ENCODE measurements at regions not wholly inside any gene's neighbourhood (a gene's known extent, or its start where the extent isn't known, plus 50 kb on each side); places are given as distances from the start of the nearest gene placed in this dataset.

DNA sequence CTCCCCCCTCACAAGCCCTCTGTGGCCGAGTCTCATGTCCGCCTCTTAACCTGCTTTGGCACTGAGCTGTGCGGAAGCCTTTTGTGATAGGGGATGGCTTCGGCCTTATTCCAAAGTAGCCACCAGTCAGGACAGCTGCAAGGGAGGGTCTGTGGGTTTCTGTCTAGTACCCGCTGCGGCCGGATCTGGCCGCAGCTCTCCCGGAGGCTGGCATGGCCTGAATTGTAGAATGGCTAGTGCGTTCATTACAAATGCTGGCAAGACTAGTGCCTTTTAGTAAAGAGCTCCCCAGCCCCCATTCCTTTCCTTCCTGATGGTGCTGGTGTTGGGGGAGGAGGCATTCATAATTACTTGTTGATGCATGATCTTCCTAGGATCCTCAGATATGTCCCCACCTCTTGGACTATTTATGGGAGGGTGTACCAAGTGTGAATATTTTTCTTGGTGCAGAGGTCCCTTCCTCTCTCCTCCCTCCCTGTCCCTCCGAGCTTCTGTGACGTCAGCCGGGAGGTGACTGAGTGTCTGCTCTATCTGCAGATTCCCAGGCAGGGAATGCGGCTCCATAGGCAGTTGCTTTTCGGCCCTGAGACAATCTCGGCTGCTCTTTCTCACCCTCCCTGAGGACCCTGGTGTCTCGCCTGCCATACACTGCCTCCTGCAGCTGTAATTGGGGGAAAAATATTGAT is 108.7 kb upstream of the E2F8 start:
- DNase-seq (ENCODE audit: extremely low read depth, low read depth): no peak

DNA sequence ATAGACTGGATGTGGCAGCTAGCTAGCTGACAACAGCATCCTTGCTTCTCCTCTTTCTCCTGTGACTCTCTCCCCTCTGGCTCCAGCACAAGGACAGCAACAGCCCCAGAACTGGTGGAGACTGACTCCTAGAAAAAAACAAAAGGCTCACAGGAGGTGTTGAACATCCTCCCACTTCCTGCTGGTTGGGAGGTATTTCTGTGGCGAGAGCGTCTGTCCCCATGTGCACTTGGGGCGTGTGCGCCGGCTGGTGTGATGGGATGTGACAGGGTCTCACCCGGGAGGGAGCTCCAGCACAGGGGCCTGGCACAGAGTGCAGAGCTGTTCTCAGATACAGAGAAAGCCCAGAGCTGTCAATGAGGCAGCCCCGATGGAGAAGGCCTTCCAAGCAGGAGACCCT is 107.2 kb upstream of the E2F8 start:
- DNase-seq (ENCODE audit: extremely low read depth, low read depth): no peak

DNA sequence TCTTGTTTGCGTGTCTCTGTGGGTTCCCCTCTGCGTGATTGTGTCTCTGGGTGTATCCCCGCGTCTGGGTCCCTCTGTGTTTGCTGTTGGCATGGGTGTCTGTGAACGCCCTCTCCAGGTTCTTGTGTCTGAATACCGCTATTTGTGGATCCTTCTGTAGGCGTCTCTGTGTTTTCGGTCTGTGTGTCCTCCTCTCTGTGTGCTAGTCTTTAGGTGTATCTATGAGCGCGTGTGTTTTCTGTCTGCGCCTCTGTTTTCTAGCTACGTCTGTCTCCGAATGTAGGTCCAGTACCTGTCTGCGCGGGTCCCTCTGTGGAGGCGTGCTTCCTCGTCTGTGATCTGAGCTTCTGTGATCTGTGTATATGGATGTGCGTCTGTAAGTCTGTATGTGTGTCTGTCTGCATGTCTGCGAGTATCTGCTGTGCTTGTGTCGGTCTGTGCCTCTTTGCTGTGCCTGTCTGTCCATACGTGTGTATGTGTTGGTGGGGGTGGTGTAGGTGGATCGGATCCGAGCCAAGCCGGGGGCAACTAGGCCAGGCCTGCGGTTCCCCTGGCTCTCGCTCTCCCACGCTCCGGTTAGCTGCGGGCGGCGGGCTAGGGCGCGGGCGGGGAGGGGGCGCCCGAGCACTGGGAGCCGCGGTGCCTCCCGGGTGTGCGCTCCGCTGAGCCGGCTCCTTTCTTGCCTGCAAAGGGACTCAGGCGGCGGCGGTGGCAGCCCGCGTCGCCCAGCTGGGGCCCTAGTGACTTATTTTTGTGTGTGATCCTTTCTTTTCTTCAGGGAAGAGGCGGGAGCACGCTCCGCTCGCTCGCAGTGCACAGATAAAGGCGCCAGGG is 105.3 kb upstream of the E2F8 start:
- no peak for DNase-seq (ENCODE audit: extremely low read depth, low read depth)

DNA sequence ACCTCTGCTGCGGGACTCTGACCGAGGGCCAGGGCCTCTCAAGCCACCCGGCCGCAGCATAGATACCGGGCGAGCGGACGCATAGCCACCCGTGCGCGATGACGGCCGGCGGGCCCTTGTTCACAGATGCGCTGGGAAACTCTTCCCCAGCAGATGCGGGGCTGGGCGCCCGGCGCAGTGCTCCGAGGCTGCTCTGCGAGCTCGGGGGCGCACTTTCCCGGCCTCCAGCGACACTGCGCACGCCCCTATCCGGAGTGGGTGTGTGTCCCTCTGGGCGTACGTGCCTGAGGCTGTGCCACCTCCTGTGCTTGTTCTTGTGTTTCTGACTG is 104.7 kb upstream of the E2F8 start:
- DNase-seq (ENCODE audit: extremely low read depth, low read depth): no peak

DNA sequence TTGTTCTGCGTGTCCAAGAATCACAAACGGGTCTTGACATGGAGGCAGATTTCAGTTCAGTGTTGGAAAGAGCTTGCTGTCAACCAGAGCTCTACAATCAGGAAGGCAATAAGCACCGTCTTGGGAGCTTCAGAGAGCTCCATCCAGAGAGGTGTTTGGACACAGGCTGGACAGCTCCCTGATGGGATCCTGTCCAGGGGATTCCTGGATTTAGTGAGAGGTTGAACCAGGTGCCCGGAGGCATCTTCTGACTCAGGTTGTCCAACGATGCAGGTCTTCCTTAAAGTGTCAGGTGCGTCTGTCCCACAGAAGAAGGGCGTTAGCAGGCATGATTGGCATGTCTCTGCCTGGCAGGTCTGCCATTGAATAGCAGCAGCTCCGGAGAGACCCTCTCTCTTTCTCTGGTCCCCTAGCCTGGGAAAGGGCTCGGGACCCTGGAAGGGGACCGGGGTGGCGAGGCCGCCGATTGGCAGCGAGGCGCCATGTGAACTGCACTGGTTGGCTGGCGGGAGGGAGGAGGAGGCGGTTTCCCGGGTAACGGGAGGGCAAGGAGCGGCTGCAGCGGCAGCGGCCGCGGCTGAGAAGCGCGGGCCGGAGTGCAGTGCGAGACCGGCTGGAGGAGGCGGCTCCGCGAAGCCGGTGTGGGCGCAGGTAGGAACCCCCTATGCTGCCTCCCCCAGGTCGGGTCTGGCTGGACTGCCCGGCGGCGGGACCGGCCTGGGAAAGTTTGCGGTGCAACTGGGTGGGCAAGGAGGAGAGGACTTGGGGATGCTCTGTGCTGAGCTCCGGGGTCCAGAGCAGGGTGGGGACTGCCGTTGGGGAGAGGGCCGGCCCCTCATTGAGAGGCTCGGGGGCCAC is 104.1 kb upstream of the E2F8 start:
- no peak for DNase-seq (ENCODE audit: extremely low read depth, low read depth)

DNA sequence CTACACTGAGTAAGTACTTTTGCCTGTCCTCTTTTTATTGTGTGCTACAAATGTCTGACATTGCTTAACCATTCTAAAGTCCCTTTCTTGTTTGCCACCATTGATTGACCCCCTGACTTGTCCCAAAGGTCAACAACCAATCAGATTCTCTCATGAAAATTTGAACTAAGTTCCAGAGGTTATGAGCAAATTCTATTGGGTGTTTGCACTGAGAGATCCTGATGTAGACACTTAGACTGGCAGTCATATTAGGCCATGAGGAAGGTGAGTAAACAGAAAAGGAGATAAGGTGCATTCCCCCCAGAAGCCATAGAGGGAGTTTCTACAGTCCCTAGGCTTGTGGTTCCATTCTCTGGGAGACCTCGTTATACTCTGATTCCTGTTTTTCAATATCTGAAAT is 101.3 kb upstream of the E2F8 start:
- DNase-seq (ENCODE audit: extremely low read depth, low read depth): no peak

DNA sequence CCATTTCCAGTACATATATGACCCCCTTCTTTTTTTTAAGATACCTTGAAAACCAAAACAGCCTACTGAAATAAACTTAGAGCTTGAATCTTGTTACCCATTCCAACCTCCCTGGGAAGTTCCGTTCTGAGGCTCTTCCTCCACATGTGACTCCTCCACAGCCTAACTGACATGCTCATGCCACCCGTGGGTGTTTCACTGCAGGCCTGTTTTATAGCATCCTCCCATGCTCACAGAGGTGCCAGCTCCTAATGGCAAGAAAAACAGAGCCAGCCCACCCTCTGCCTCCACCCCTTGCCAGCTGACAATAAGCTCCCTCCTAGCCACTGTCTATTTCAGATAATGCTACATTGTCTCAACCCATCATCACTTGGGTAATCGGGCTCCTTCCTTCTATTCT is 97.6 kb upstream of the E2F8 start:
- no peak for DNase-seq (ENCODE audit: extremely low read depth, low read depth)

DNA sequence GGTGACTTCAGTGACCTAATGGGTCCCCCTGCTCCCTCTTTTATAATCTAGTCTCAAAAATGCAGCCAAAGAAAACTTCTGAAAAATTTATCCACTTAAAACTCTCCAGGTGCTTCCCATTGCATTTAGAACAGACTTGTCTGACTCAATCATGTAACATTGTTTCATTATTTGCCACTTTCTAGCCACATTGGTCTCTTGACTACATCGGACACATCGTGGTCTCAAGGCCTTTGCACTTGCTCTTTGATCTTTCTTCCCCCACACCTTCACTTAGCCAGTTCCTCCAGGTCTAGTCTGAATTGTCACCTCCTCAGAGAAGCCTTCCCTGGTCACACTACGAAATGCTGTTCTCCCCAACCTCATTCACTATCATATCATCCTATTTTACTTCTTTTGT is 97.0 kb upstream of the E2F8 start:
- no peak for DNase-seq (ENCODE audit: extremely low read depth, low read depth)

DNA sequence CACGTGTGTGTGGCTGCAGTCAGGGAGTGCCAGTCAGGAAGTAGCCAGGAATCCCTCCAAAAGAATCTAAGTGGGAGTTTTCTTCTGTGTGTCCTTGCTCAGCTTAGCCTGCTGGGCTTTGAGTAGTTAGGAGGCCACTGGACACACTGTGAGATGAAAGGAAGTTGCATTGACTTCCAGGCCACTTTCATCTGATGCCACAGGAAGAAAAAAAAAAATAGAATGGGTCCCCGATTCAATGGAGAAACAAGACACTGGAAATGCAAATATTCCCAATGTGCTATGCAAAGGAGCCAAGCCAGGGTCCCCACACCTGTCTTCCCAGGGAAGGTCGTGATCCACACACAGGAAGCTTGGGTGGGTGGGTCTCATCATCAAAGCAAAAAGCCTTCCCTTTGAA is 95.6 kb upstream of the E2F8 start:
- no peak for DNase-seq (ENCODE audit: extremely low read depth, low read depth)

DNA sequence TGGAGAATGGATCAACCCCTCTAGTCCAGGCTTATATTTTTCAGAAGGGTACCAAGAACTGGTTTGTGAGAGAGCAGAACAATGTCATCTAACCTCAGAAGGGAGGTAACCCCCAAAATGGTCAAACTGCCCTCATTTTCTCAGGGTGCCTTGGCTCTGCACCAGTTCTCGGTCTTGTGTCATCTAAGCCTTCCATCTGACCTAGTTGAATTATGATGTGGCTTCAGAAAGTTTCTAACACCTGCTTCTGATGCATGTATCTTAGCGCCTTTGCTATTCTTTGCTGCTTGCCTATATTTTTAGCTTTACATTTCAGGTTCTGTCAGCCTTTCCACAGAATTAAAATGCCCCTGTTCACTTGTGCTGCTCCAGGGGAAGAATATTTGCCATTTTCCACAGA is 91.7 kb upstream of the E2F8 start:
- DNase-seq (ENCODE audit: extremely low read depth, low read depth): no peak

DNA sequence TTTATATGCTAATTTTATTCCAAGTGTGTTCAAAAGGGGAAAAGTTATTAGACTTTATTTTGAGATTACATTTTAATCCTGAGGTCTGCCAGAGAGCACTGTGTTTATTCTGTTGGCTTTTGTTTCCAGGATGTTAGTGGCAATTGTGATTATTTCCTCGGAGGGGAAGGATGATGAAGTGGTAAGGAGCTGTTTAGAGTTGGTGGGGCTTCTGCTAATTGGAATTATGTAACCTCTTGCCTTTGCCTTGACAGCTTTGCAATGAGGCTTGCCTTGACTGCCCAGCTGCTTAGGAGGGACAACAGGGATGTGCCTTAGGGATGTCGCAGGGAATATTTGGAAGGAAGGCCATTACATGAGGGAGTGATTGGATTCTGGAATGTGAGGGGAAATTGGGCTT is 89.7 kb upstream of the E2F8 start:
- DNase-seq (ENCODE audit: extremely low read depth, low read depth): no peak

DNA sequence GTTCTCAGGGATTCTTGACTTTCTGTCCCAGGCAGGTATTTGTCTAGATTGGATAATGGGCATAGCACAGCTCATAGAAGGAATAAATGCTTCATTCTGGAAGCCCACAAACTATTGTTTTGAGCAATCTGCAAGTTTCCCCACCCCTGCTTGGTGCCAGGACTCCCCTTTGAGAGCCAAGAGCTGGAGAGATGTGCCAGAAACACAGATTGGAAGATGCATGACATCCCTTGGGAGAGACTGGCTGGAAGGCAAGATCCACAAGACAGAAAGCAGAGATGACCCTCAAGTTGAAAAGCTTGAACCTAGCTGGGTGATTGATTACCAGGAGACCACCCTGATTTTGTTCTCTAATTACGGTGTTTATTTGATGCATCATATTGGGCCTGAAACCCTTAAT is 89.2 kb upstream of the E2F8 start:
- no peak for DNase-seq (ENCODE audit: extremely low read depth, low read depth)

DNA sequence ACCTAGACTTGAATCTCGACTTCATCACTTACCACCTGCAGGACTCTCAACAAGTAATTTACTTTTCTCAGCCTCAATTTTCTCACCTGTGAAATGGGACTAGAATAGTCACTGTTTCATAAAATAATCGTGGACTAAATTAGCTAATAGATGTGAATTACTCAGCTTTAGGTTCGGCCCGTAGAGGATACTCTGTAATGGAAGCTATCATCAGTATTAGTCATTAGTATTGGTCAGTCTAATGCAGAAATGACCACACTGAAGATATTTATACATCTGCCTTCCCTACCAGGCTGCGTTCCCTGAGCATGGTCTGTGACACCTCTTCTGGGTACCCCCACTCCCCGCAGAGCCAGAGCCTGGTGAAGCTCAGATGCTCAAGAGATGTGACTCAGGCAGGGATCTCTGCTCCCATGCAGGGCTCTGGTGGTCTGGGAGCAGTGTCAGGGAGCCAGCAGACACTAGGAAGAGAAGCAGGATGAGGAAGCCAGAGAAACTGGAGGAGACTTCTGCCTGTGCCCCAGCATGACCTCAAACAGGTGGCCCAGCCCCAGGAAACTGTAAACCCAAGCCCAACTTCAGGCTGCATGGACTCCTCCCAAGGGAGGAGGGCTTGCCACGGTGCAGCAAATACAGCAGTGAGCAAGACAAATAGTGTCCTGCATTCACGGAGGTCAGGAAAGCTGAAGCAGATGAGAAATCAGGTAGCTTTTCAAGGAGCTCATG is 88.0 kb upstream of the E2F8 start:
- DNase-seq (ENCODE audit: extremely low read depth, low read depth): no peak

DNA sequence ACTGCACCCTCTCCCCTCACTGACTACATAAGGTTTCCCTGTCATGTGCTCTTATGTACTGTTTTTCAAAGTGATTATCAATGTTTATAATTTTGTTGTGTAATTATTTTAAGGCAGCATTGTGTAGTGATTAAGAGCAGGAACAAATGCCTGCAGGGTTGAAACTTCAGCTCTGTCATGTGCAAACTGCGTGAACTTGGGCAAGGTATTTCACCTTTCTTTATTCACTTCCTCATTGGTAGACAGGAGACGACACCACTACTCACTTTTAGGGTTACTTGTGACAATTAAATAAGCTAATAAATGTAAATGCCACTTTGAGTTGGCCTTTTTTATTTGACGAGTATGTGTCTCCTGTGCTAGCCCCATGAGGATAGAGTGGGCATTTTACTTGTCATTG is 86.5 kb upstream of the E2F8 start:
- DNase-seq (ENCODE audit: extremely low read depth, low read depth): no peak

DNA sequence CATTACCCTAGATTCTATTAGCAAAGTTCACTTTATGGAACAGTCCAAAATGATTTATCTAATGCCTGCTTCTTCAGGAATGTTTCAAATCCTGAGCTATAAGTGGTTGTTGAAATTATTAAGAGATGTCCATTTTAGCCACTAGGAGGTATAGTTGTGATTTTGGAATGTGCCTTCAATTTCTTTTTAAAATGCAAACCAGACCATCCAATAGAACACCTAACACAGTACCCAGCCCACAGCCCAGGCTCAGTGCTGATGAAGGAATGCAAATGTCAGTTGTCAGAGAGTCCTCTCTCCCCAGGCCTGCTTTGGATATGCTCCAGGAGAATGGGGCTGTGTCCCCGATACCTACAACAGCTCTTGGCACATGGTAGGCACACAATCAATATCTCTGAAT is 85.8 kb upstream of the E2F8 start:
- peak; percentile 3 for DNase-seq (ENCODE audit: extremely low read depth, low read depth)

DNA sequence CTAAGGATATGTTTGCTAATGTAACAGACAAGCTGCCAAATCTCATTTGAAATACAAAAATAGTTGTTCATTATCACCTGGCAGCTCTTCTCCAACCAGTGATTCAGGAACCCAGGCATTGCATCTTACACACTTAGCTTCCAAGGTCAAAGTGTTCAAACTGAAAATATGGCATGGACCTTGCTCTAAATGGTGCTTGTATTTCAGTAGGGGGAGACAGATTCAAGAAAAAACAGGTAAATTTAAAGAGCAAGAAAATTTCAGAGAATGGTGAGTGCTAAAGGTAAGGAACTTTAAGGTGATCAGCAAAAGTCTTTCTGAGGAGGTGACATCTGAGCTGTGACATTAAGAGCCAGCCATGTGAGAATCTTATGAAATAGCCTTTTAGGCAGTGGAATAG is 82.8 kb upstream of the E2F8 start:
- DNase-seq (ENCODE audit: extremely low read depth, low read depth): no peak

DNA sequence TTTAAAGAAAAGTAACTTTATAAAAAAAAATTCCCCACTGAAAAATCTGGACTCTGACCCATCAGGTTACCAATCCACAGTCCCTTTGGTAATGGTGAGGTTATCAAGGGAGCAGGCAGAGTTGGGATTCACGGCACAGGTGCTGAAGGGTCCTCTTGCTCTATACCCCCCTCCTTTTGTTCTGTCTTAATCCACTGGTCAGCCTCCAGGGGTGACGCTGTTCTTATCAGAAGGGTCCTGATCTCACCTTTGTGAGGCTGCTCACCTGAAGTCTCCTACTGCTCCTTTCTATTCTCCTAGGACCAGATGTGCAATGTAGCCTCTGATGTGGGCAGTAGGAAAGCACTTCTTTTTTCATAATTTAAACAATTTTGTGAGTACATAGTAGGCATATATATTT is 80.6 kb upstream of the E2F8 start:
- DNase-seq (ENCODE audit: extremely low read depth, low read depth): no peak

DNA sequence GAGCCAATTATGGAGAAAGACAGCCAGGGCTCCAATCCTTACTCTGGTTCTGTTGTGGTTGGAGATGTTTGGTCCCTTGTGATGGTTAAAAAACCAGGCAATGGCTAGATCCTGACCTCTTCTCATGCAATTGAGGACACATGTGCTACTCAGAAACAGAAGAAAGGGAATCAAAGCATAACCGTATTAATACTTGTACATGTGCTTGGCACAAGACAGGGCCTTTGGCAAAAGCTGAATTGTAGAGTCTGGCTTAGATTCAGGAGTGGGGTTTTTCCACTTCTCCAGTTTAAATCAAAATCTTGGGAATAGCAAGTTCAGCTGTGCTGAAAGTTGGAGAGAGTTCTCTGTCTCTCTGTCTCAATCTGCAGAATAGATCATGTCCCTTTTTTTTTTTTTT is 80.1 kb upstream of the E2F8 start:
- DNase-seq (ENCODE audit: extremely low read depth, low read depth): no peak

DNA sequence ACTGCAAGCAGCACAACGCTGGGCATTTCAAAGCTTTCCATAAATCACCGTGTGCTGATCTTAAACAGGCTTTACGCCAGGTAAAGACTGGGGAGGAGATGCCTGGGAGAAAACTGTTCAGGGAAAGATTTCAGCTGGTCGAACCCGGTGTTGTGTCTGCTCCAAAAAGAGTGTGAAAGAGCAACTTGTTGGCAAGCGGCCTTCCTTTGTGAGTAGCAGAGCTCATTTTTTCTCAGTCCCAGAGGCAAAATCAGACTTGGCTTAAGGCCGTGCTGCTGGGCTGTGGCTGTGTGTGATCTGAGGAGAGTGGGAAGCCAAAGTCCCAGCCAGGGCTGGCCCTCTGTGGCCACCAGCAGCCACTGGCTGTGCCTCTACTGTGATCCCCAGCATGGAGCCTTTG is 75.7 kb upstream of the E2F8 start:
- no peak for DNase-seq (ENCODE audit: extremely low read depth, low read depth)

DNA sequence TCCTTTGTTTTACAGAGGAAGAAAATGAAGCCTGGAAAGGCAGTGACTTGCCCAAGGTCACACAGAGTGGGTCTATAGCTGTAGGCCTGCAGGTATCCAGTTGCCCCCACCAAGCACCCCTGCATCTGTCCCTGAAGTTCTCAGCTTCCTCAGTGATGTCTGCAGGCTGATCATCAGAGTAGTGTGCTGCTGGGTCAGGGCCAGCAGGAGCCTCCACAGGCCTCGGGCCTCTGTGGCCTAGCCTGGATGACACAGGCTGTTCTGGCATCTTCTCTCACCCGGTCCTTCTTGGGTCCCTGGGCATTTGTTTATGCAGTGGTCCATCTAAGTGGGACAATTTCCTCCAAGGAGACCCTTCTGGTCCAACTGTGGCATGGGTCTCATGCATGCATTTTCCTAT is 74.8 kb upstream of the E2F8 start:
- no peak for DNase-seq (ENCODE audit: extremely low read depth, low read depth)

DNA sequence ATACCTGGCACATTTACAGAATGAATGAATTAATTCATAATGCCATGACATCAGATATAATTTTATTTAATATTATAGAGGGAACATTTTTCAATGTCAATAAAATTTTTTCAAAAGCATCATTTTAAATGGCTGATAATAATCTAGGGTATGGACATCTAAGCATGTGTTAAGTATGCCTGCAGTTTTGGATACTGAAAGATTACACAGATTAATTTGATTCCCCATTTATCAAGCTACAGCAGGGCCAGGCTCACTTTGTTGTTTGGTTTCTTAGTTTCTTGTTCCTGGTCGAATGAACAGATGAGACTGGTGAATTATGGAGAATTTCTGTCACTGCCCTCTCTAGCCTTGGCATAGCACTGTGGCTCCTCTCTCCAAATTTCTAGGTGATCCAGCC is 72.4 kb upstream of the E2F8 start:
- DNase-seq (ENCODE audit: extremely low read depth, low read depth): no peak

All from NCI-H460 (cell line).